GM21619 (cell line): ENCODE measurements at regions not wholly inside any gene's neighbourhood (a gene's known extent, or its start where the extent isn't known, plus 50 kb on each side); places are given as distances from the start of the nearest gene placed in this dataset.
"Not testable (repeated sequence)": the region's sequence is repeated elsewhere in the genome, so short reads cannot be mapped to it uniquely, and the experiment has no call there.

Experiments used
- ATAC-seq: cut with Tn5 transposase; IDR thresholded peaks from one replicate; pipeline ENCODE4 v1.9.1; 2021; ENCODE audit not compliant: unreplicated experiment

- no peak for ATAC-seq
These were observed 1286.6 kb upstream of the ZEB2 start for GRCh38 chr2:145806546-145806945.

- ATAC-seq, result no peak
These were observed 1282.2 kb upstream of the ZEB2 start for GRCh38 chr2:145802133-145802532.

GRCh38 chr2:145801210-145801609, 1281.3 kb upstream of the ZEB2 start:
- ATAC-seq, result no peak

GRCh38 chr2:145800151-145801091, 1280.5 kb upstream of the ZEB2 start:
- ATAC-seq, result no peak

GRCh38 chr2:145799595-145800108, 1279.7 kb upstream of the ZEB2 start:
- no peak for ATAC-seq

GRCh38 chr2:145798419-145798818, 1278.5 kb upstream of the ZEB2 start:
- ATAC-seq, result no peak

- no peak for ATAC-seq
These were observed 1277.8 kb upstream of the ZEB2 start for GRCh38 chr2:145797692-145798091.

GRCh38 chr2:145792745-145793144, 1272.8 kb upstream of the ZEB2 start:
- ATAC-seq, result no peak

GRCh38 chr2:145789636-145790035, 1269.7 kb upstream of the ZEB2 start:
- ATAC-seq, result no peak

GRCh38 chr2:145787597-145788361, 1267.9 kb upstream of the ZEB2 start:
- ATAC-seq, result not testable (repeated sequence)

- ATAC-seq, result not testable (repeated sequence)
These were observed 1262.7 kb upstream of the ZEB2 start for GRCh38 chr2:145782607-145783006.

GRCh38 chr2:145777914-145778313, 1258.0 kb upstream of the ZEB2 start:
- peak; percentile 61 for ATAC-seq

GRCh38 chr2:145777297-145777696, 1257.4 kb upstream of the ZEB2 start:
- ATAC-seq, result peak; percentile 31

- ATAC-seq, result no peak
These were observed 1255.7 kb upstream of the ZEB2 start for GRCh38 chr2:145775591-145775990.

- peak; percentile 91 for ATAC-seq
These were observed 1251.6 kb upstream of the ZEB2 start for GRCh38 chr2:145771525-145771924.

GRCh38 chr2:145769011-145769716, 1249.2 kb upstream of the ZEB2 start:
- no peak for ATAC-seq

- ATAC-seq, result no peak
These were observed 1246.0 kb upstream of the ZEB2 start for GRCh38 chr2:145765874-145766273.

- ATAC-seq, result no peak
These were observed 1244.7 kb upstream of the ZEB2 start for GRCh38 chr2:145764631-145765030.

- no peak for ATAC-seq
These were observed 1241.1 kb upstream of the ZEB2 start for GRCh38 chr2:145760781-145761649.

- ATAC-seq, result no peak
These were observed 1239.5 kb upstream of the ZEB2 start for GRCh38 chr2:145759228-145759915.
